ENCODE measurements at regions not wholly inside any gene's neighbourhood (a gene's known extent, or its start where the extent isn't known, plus 50 kb on each side); places are given as distances from the start of the nearest gene placed in this dataset.

DNA sequence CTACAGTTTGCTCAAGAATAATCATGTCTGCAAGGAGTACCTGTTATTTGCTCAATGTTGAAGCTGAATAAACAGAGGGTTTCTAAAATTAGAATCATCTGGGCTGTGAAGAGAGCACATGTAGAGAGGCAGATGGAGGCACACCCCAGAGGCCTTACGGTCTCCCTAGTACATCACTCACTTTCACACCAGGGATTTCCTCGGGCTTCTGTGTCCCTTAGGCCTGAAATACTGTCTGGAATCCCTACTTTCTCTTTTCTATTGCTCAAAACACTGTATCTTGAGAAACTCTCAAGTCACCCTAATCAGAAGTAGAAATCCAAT, 473.7 kb upstream of the ROBO2 start:
- TF ChIP-seq, protein P1, sequence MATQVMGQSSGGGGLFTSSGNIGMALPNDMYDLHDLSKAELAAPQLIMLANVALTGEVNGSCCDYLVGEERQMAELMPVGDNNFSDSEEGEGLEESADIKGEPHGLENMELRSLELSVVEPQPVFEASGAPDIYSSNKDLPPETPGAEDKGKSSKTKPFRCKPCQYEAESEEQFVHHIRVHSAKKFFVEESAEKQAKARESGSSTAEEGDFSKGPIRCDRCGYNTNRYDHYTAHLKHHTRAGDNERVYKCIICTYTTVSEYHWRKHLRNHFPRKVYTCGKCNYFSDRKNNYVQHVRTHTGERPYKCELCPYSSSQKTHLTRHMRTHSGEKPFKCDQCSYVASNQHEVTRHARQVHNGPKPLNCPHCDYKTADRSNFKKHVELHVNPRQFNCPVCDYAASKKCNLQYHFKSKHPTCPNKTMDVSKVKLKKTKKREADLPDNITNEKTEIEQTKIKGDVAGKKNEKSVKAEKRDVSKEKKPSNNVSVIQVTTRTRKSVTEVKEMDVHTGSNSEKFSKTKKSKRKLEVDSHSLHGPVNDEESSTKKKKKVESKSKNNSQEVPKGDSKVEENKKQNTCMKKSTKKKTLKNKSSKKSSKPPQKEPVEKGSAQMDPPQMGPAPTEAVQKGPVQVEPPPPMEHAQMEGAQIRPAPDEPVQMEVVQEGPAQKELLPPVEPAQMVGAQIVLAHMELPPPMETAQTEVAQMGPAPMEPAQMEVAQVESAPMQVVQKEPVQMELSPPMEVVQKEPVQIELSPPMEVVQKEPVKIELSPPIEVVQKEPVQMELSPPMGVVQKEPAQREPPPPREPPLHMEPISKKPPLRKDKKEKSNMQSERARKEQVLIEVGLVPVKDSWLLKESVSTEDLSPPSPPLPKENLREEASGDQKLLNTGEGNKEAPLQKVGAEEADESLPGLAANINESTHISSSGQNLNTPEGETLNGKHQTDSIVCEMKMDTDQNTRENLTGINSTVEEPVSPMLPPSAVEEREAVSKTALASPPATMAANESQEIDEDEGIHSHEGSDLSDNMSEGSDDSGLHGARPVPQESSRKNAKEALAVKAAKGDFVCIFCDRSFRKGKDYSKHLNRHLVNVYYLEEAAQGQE (IDR thresholded peaks at IDR 0.05; ENCODE audit: insufficient read depth in 1 of 2, low read depth in 2 of 2, low read length in 2 of 2), result no peak
- TF ChIP-seq SIN3A (IDR thresholded peaks at IDR 0.05; ENCODE audit: borderline replicate concordance, insufficient read depth, low read length), result no peak
- TF ChIP-seq POLR2AphosphoS5 (IDR thresholded peaks at IDR 0.05; ENCODE audit: low read depth, low read length), result no peak
- TF ChIP-seq TAF1 (IDR thresholded peaks at IDR 0.05; ENCODE audit: borderline replicate concordance, insufficient read depth, low read length), result no peak

DNA sequence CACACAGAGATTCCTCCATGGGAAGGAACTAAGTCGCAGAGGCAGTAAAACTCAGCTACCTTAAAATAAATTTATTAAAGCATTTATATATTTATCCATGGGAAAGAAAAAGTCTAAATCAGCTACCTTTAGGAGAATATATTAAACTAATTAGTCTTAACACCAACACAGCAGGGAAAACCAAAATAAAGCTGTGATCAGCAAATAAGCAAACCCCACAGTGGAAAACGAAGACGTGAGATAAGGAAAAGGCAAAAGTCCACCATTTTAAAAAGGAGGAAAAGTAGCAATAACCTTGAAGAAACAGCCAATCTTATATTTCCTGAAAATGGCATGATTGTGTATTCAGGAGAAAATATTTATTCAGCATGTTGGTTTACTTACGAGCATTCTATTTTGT, 473.0 kb upstream of the ROBO2 start:
- no peak for TF ChIP-seq SIN3A (IDR thresholded peaks at IDR 0.05; ENCODE audit: borderline replicate concordance, insufficient read depth, low read length)
- TF ChIP-seq POLR2AphosphoS5 (IDR thresholded peaks at IDR 0.05; ENCODE audit: low read depth, low read length), result no peak
- TF ChIP-seq FOXP2 (optimal IDR thresholded peaks at IDR 0.05; ENCODE audit: borderline replicate concordance, extremely low read depth, extremely low read length, insufficient read depth), result no peak
- no peak for TF ChIP-seq TAF1 (IDR thresholded peaks at IDR 0.05; ENCODE audit: borderline replicate concordance, insufficient read depth, low read length)
- TF ChIP-seq, protein P1 (IDR thresholded peaks at IDR 0.05; ENCODE audit: insufficient read depth in 1 of 2, low read depth in 2 of 2, low read length in 2 of 2), result no peak

DNA sequence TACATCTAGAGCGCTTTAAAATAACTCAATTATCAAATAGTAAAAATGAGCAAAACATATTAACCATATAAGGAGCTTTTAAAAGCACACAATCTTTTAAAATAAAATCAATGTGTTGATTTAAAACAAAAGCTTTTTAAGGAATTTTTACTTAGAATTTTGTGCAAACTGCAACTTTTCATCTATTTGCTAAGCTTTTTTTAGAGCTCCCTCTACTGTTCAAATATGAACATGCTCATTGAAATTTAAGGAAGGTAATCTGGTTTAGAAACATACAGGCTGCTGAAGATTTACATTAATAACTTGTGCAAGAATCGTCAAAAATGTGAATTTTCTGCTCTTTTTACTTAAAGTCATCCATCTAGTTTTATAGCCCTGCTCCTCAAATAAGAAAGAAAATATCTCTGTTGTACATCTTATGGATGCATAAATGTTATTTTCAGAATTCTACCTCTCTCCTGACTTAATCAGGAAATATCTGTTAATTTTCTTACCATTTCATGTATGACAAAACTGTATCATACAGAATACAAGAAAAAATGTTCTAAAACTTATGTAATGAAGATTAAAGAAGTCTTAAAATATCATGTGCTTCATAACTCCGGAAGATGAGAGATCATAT, 469.4 kb upstream of the ROBO2 start:
- TF ChIP-seq TAF1 (IDR thresholded peaks at IDR 0.05; ENCODE audit: borderline replicate concordance, insufficient read depth, low read length), result no peak

DNA sequence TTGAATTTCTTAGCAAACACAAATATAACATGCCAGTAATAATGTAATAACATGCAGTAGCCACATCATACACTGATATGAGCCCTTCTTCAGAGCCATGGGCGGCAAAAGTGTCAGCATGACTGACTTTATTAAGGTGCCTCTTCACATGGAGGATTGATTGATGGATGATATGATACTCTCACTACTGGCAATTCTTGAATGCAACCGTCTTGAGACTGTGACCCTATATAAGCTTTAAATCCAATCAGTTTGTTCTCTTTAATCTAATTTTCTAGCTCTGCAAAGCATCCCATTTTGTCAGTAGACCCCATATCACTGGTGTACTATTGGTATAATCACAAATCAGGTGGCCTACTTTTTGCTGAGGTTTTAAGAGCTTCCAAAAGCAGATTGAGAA, 463.7 kb upstream of the ROBO2 start:
- TF ChIP-seq, protein P1 (IDR thresholded peaks at IDR 0.05; ENCODE audit: insufficient read depth in 1 of 2, low read depth in 2 of 2, low read length in 2 of 2), result no peak
- TF ChIP-seq POLR2AphosphoS5 (IDR thresholded peaks at IDR 0.05; ENCODE audit: low read depth, low read length) (no peak), FOXP2 (optimal IDR thresholded peaks at IDR 0.05; ENCODE audit: borderline replicate concordance, extremely low read depth, extremely low read length, insufficient read depth) (no peak), TAF1 (IDR thresholded peaks at IDR 0.05; ENCODE audit: borderline replicate concordance, insufficient read depth, low read length) (no peak), SIN3A (IDR thresholded peaks at IDR 0.05; ENCODE audit: borderline replicate concordance, insufficient read depth, low read length) (no peak)

DNA sequence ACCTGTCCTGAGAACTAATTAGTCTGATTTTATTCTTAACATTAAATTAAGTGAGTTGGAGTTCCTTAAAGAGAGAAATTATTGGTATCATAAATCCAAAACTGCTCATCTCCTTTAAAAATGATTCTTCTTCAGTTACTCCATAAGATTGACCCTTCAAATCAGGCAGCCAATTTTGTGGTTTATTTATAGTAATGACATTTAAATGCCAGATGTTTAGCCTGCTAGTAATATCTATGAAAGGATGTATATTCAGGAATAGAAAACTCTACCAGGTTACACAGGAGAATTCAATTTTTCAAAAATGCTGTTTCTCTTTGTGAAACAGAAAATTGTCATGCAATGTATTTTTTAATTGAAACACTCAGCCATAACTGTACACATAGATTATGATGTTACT, 457.8 kb upstream of the ROBO2 start:
- TF ChIP-seq SIN3A (IDR thresholded peaks at IDR 0.05; ENCODE audit: borderline replicate concordance, insufficient read depth, low read length) (no peak), TAF1 (IDR thresholded peaks at IDR 0.05; ENCODE audit: borderline replicate concordance, insufficient read depth, low read length) (no peak), FOXP2 (optimal IDR thresholded peaks at IDR 0.05; ENCODE audit: borderline replicate concordance, extremely low read depth, extremely low read length, insufficient read depth) (no peak), POLR2AphosphoS5 (IDR thresholded peaks at IDR 0.05; ENCODE audit: low read depth, low read length) (no peak)
- TF ChIP-seq, protein P1 (IDR thresholded peaks at IDR 0.05; ENCODE audit: insufficient read depth in 1 of 2, low read depth in 2 of 2, low read length in 2 of 2), result no peak
